ENCODE measurements at regions not wholly inside any gene's neighbourhood (a gene's known extent, or its start where the extent isn't known, plus 50 kb on each side); places are given as distances from the start of the nearest gene placed in this dataset.

GRCh38 chr17:13162361-13162760, 144.5 kb upstream of the ELAC2 start:
- FAIRE-seq, result no peak
- H3K27me3 ChIP-seq (ENCODE audit: control insufficient read depth in 2 of 2, insufficient read depth in 2 of 2, low read length in 2 of 2), result no peaks in the 10 kb centered on the region
- dilution Hi-C loops (cut with MboI; ENCODE audit: extremely low pct_ligation_motif_present, low sequenced_read_pairs) (no loop called here), intact Hi-C loops (cut with micrococcal nuclease) (no loop called here)
- BruUV-seq (replicated peaks), result no TSS peak
- H3K9me1 ChIP-seq (replicated peaks; ENCODE audit: control insufficient read depth, extremely low read depth, insufficient read depth, low read length), result no peaks in the 10 kb centered on the region
- no peak overlapping the region for H3K4me3 ChIP-seq (replicated peaks in 1 of 3; ENCODE audit: insufficient read depth in 1 of 3, low read depth in 1 of 3, low read length in 3 of 3)
- H3K36me3 ChIP-seq (ENCODE audit: control insufficient read depth in 2 of 2, extremely low read depth in 1 of 2, insufficient read depth in 2 of 2, low read length in 2 of 2), result no peaks in the 10 kb centered on the region
- TF ChIP-seq JUN (IDR thresholded peaks at IDR 0.05; ENCODE audit: borderline replicate concordance, insufficient read depth, insufficient read length, low read depth), result no peak
- TF ChIP-seq EZH2 (IDR thresholded peaks at IDR 0.05; ENCODE audit: borderline replicate concordance, low read depth, low read length, severe bottlenecking), result no peak
- no peak for TF ChIP-seq MAX (IDR thresholded peaks at IDR 0.05; ENCODE audit: insufficient read depth, insufficient read length)
- no peak for TF ChIP-seq POLR2AphosphoS5 (IDR thresholded peaks at IDR 0.05; ENCODE audit: insufficient read depth, low read depth, low read length)
- no peak for TF ChIP-seq CTCF (IDR thresholded peaks at IDR 0.05; ENCODE audit: extremely low read depth in 1 of 2, insufficient read depth in 1 of 2, low read depth in 1 of 2, low read length in 2 of 2)
- TF ChIP-seq POLR2A (IDR thresholded peaks at IDR 0.05; ENCODE audit: low read depth, low read length), result no peak
- H3K27ac ChIP-seq (ENCODE audit: insufficient read depth, low read depth, low read length), result no peak overlapping the region
- H3K9me3 ChIP-seq (replicated peaks; ENCODE audit: control insufficient read depth, insufficient read depth, low read length), result peaks cover 7% of the 10 kb centered on the region
- no peak overlapping the region for H2AFZ ChIP-seq (ENCODE audit: low read depth, low read length)
- no peak overlapping the region for H3K9ac ChIP-seq (replicated peaks; ENCODE audit: extremely low read depth, insufficient read depth, low read length)
- no peak for DNase-seq (ENCODE audit: low read depth, low spot score)
- H3K4me1 ChIP-seq (ENCODE audit: control insufficient read depth, extremely low read depth, insufficient read depth, low read length), result no peaks in the 10 kb centered on the region
- no peaks in the 10 kb centered on the region for H3K79me2 ChIP-seq (ENCODE audit: control insufficient read depth, insufficient read depth, low read length)
- H3K4me2 ChIP-seq (ENCODE audit: insufficient read depth, low read length), result no peak overlapping the region
- CTCF ChIA-PET, result no interaction called here
- H4K20me1 ChIP-seq (replicated peaks; ENCODE audit: control insufficient read depth, extremely low read depth, insufficient read depth, low read length), result no peaks in the 10 kb centered on the region
- POLR2A ChIA-PET, result no interaction called here

GRCh38 chr17:13160790-13161189, 143.0 kb upstream of the ELAC2 start:
- Histone ChIP-seq H3K9ac (replicated peaks; ENCODE audit: extremely low read depth, insufficient read depth, low read length) (no peak overlapping the region), H3K4me2 (ENCODE audit: insufficient read depth, low read length) (no peak overlapping the region), H3K4me3 (replicated peaks in 1 of 3; ENCODE audit: insufficient read depth in 1 of 3, low read depth in 1 of 3, low read length in 3 of 3) (no peak overlapping the region), H4K20me1 (replicated peaks; ENCODE audit: control insufficient read depth, extremely low read depth, insufficient read depth, low read length) (no peaks in the 10 kb centered on the region), H3K4me1 (ENCODE audit: control insufficient read depth, extremely low read depth, insufficient read depth, low read length) (no peaks in the 10 kb centered on the region), H3K9me1 (replicated peaks; ENCODE audit: control insufficient read depth, extremely low read depth, insufficient read depth, low read length) (no peaks in the 10 kb centered on the region), H2AFZ (ENCODE audit: low read depth, low read length) (no peak overlapping the region), H3K9me3 (replicated peaks; ENCODE audit: control insufficient read depth, insufficient read depth, low read length) (peaks cover 7% of the 10 kb centered on the region), H3K27me3 (ENCODE audit: control insufficient read depth in 2 of 2, insufficient read depth in 2 of 2, low read length in 2 of 2) (no peaks in the 10 kb centered on the region), H3K27ac (ENCODE audit: insufficient read depth, low read depth, low read length) (no peak overlapping the region), H3K79me2 (ENCODE audit: control insufficient read depth, insufficient read depth, low read length) (no peaks in the 10 kb centered on the region), H3K36me3 (ENCODE audit: control insufficient read depth in 2 of 2, extremely low read depth in 1 of 2, insufficient read depth in 2 of 2, low read length in 2 of 2) (no peaks in the 10 kb centered on the region)
- ChIA-PET CTCF (no interaction called here), POLR2A (no interaction called here)
- DNase-seq (ENCODE audit: low read depth, low spot score) (no peak), FAIRE-seq (no peak)
- TF ChIP-seq MAX (IDR thresholded peaks at IDR 0.05; ENCODE audit: insufficient read depth, insufficient read length) (no peak), POLR2A (IDR thresholded peaks at IDR 0.05; ENCODE audit: low read depth, low read length) (no peak), MYC (IDR thresholded peaks at IDR 0.05; ENCODE audit: low read depth, low read length) (no peak), POLR2AphosphoS5 (IDR thresholded peaks at IDR 0.05; ENCODE audit: insufficient read depth, low read depth, low read length) (no peak), GATA2 (IDR thresholded peaks at IDR 0.05; ENCODE audit: insufficient read depth, insufficient read length, low read depth, low read length) (no peak), CTCF (IDR thresholded peaks at IDR 0.05; ENCODE audit: extremely low read depth in 1 of 2, insufficient read depth in 1 of 2, low read depth in 1 of 2, low read length in 2 of 2) (no peak), FOS (IDR thresholded peaks at IDR 0.05; ENCODE audit: borderline replicate concordance, insufficient read depth, low read length) (no peak), JUN (IDR thresholded peaks at IDR 0.05; ENCODE audit: borderline replicate concordance, insufficient read depth, insufficient read length, low read depth) (no peak), EZH2 (IDR thresholded peaks at IDR 0.05; ENCODE audit: borderline replicate concordance, low read depth, low read length, severe bottlenecking) (no peak)
- intact Hi-C loops (cut with micrococcal nuclease), result no loop called here
- dilution Hi-C loops (cut with MboI; ENCODE audit: extremely low pct_ligation_motif_present, low sequenced_read_pairs), result no loop called here
- BruUV-seq (replicated peaks), result no TSS peak

All from endothelial cell of umbilical vein (primary cell).